Smooth muscle cell (in vitro differentiated cells): ENCODE measurements at regions not wholly inside any gene's neighbourhood (a gene's known extent, or its start where the extent isn't known, plus 50 kb on each side); places are given as distances from the start of the nearest gene placed in this dataset.

Experiments used
- DNase-seq: peaks from one replicate; lab custom pipeline; 2025; ENCODE audit not compliant: unreplicated experiment; lab: John Stamatoyannopoulos, UW
- H2AFZ ChIP-seq: fragments of 200-600 bp; sonication (generic); 2 replicates; pipeline ENCODE4 v1.6.0; 2016; ENCODE audit warnings: antibody characterized with exemption, low read depth, mild to moderate bottlenecking
- H3F3A ChIP-seq: fragments of 200-600 bp; sonication (generic); 2 replicates; pipeline ENCODE4 v1.6.0; 2017; ENCODE audit warnings: antibody characterized with exemption, low read depth
- H3K27ac ChIP-seq: fragments of 200-600 bp; sonication (generic); 2 replicates; pipeline ENCODE4 v1.5.1; 2016; ENCODE audit warnings: low read depth, mild to moderate bottlenecking
- H3K27me3 ChIP-seq: fragments of 200-600 bp; sonication (generic); 2 replicates; pipeline ENCODE4 v1.6.1; 2016; ENCODE audit warnings: low read depth, mild to moderate bottlenecking
- H3K36me3 ChIP-seq: fragments of 200-600 bp; sonication (generic); 2 replicates; pipeline ENCODE4 v1.5.1; 2016; ENCODE audit warnings: low read depth
- H3K4me1 ChIP-seq: fragments of 200-600 bp; sonication (generic); 2 replicates; pipeline ENCODE4 v1.5.1; 2016; ENCODE audit warnings: low read depth
- H3K4me2 ChIP-seq: fragments of 200-600 bp; sonication (generic); 2 replicates; pipeline ENCODE4 v1.6.0; 2016; ENCODE audit warnings: mild to moderate bottlenecking
- H3K4me3 ChIP-seq: fragments of 200-600 bp; sonication (generic); 2 replicates; pipeline ENCODE4 v1.5.1; 2016; ENCODE audit warnings: mild to moderate bottlenecking
- H3K79me2 ChIP-seq: fragments of 200-600 bp; sonication (generic); 2 replicates; pipeline ENCODE4 v1.6.0; 2016; ENCODE audit warnings: low read depth, mild to moderate bottlenecking
- H3K9ac ChIP-seq: fragments of 200-600 bp; sonication (generic); 2 replicates; pipeline ENCODE4 v1.6.0; 2016; ENCODE audit warnings: low read depth
- H3K9me3 ChIP-seq: fragments of 200-600 bp; sonication (generic); replicated peaks from 2 replicates; pipeline ENCODE4 v1.5.1; 2016; ENCODE audit warnings: low read depth
- H4K20me1 ChIP-seq: fragments of 200-600 bp; sonication (generic); 2 replicates; pipeline ENCODE4 v1.6.0; 2016; ENCODE audit warnings: low read depth
- WGBS: methylation state at CpG from one replicate; pipeline ENCODE4 v1.1.7; 2016; ENCODE audit warnings: low lambda C conversion rate; 5-methylcytosine and 5-hydroxymethylcytosine counted together
- TF ChIP-seq, protein P1 (sequence below): fragments of 200-600 bp; sonication (generic); IDR thresholded peaks from 2 replicates; pipeline ENCODE4 v1.5.1; 2017; ENCODE audit warnings: borderline replicate concordance, mild to moderate bottlenecking, antibody characterized with exemption; ENCODE audit not compliant: insufficient read depth, poor library complexity, severe bottlenecking

DNA sequence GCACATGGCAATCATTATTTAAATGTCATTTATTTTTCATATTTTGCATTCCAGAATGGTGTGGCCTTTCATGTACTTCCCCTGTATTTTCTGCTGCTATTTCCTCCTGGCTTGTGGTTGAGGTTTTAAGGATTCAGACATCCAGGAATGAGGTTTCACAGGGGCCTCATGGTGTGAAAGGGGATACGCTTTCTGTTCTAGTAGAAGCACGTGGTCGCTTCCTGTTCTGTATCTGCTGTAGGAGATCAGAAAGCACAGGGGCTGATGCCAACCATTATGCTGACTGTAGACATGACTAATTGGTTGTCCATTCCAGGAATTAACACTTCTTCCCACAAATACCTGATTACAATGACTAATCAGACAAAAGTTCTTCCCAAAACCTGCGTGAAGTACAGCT lies 405.9 kb downstream of the SHISA9 start:
- Histone ChIP-seq H3K36me3 (no peaks in the 10 kb centered on the region), H2AFZ (no peak overlapping the region), H3F3A (no peaks in the 10 kb centered on the region), H3K27ac (peak overlapping the region; percentile 85), H3K9me3 (no peaks in the 10 kb centered on the region), H3K27me3 (no peaks in the 10 kb centered on the region), H3K4me3 (no peak overlapping the region), H3K4me1 (no peaks in the 10 kb centered on the region), H3K9ac (no peak overlapping the region), H4K20me1 (no peaks in the 10 kb centered on the region), H3K79me2 (no peaks in the 10 kb centered on the region), H3K4me2 (peak overlapping the region; percentile 59)
- TF ChIP-seq, protein P1, sequence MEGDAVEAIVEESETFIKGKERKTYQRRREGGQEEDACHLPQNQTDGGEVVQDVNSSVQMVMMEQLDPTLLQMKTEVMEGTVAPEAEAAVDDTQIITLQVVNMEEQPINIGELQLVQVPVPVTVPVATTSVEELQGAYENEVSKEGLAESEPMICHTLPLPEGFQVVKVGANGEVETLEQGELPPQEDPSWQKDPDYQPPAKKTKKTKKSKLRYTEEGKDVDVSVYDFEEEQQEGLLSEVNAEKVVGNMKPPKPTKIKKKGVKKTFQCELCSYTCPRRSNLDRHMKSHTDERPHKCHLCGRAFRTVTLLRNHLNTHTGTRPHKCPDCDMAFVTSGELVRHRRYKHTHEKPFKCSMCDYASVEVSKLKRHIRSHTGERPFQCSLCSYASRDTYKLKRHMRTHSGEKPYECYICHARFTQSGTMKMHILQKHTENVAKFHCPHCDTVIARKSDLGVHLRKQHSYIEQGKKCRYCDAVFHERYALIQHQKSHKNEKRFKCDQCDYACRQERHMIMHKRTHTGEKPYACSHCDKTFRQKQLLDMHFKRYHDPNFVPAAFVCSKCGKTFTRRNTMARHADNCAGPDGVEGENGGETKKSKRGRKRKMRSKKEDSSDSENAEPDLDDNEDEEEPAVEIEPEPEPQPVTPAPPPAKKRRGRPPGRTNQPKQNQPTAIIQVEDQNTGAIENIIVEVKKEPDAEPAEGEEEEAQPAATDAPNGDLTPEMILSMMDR, result no peak
- 13% methylated on average over 4 of the region's 4 CpGs for WGBS
- no peak for DNase-seq

DNA sequence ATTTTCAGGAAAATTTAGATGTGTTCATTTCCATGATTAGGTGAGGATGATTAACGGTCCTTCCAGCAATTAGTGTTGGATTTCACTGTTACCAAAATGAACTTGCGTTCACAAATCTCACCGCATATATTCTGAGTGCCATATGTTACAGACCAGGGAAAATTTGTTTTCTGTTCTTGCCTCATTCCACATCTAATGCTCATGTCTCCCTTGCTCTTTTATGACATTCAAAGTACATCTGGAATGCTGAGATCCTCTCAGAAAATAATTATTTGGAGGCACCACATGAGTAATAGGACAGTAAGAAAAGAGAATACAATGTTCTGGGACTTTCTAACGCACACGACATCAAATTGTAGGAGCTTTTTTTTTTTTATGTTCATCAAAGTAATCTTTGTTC lies 406.5 kb downstream of the SHISA9 start:
- Histone ChIP-seq H4K20me1 (no peaks in the 10 kb centered on the region), H3K4me3 (no peak overlapping the region), H3K9ac (peak overlapping the region; percentile 46), H3K9me3 (no peaks in the 10 kb centered on the region), H3K36me3 (no peaks in the 10 kb centered on the region), H3K4me1 (no peaks in the 10 kb centered on the region), H3K27ac (peak overlapping the region; percentile 85), H3K4me2 (peak overlapping the region; percentile 59), H3K27me3 (no peaks in the 10 kb centered on the region), H3K79me2 (no peaks in the 10 kb centered on the region), H3F3A (no peaks in the 10 kb centered on the region), H2AFZ (no peak overlapping the region)
- TF ChIP-seq, protein P1, result no peak
- 77% methylated on average over 5 of the region's 5 CpGs for WGBS
- DNase-seq, result no peak

DNA sequence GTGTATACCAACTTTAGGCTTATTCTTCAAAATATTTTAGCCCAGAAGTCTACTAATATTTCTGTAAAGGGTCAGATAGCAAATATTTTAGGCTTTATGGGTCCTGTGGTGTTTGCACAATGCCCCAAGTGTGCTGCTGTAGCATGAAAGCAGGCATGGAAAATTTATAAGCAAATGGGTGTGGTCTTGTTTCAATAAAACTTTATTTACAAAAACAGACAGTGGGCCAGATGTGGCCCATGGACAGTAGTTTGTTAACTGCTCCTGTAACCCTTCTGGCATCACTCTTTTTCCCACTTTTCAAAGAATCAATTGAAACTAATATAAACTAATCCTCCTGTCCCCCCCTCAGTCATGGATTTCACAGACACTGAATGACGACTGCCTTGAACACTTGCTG lies 410.7 kb downstream of the SHISA9 start:
- H3K79me2 ChIP-seq, result no peaks in the 10 kb centered on the region
- WGBS, result 95% methylated on average over 1 of the region's 1 CpG

DNA sequence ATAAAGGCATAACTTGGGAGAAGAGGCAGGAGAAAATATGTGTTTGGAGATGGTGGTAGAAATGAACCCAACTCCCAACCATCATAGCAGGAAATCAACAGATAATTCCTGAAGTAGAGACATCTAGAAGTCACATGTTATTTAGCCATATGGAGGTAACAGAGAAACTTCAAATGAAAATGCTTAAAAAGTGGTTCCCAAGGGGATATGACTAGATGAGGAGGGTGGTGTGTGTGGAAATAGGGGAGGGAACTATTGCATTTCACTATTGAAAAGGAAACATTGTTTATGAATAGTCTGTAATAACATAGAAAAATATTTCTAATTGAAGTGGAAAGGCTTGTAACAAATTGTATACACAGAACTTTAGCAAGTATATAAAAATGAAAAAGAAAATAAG lies 412.0 kb downstream of the SHISA9 start:
- H3K79me2 ChIP-seq, result no peaks in the 10 kb centered on the region
- H3K9me3 ChIP-seq, result no peaks in the 10 kb centered on the region
- no peak overlapping the region for H3K4me3 ChIP-seq
- no peaks in the 10 kb centered on the region for H3K27me3 ChIP-seq
- H2AFZ ChIP-seq, result no peak overlapping the region
- no peak overlapping the region for H3K4me2 ChIP-seq
- H3K27ac ChIP-seq, result no peak overlapping the region
- H4K20me1 ChIP-seq, result no peaks in the 10 kb centered on the region
- no peaks in the 10 kb centered on the region for H3F3A ChIP-seq
- DNase-seq, result no peak
- H3K36me3 ChIP-seq, result no peaks in the 10 kb centered on the region
- no peaks in the 10 kb centered on the region for H3K4me1 ChIP-seq
- H3K9ac ChIP-seq, result no peak overlapping the region
- TF ChIP-seq, protein P1, result no peak

More for the DNA sequence above, 410.7 kb downstream of the SHISA9 start:
- TF ChIP-seq, protein P1, result no peak
- H3K4me1 ChIP-seq, result no peaks in the 10 kb centered on the region
- H3K9ac ChIP-seq, result no peak overlapping the region
- H4K20me1 ChIP-seq, result no peaks in the 10 kb centered on the region
- no peak overlapping the region for H3K4me2 ChIP-seq
- H3K27ac ChIP-seq, result no peak overlapping the region
- H3K36me3 ChIP-seq, result no peaks in the 10 kb centered on the region
- DNase-seq, result no peak
- no peak overlapping the region for H2AFZ ChIP-seq
- no peak overlapping the region for H3K4me3 ChIP-seq
- H3K9me3 ChIP-seq, result no peaks in the 10 kb centered on the region
- H3F3A ChIP-seq, result no peaks in the 10 kb centered on the region
- H3K27me3 ChIP-seq, result no peaks in the 10 kb centered on the region
